Activated CD4-positive, alpha-beta memory T cell treated with anti-CD3 and anti-CD28 coated beads for 36 hours (primary cell): ENCODE measurements at regions not wholly inside any gene's neighbourhood (a gene's known extent, or its start where the extent isn't known, plus 50 kb on each side); places are given as distances from the start of the nearest gene placed in this dataset.

ENCODE experiments used
- CTCF ChIA-PET: fragments of 350-600 bp; sonication (Branson Sonifier 250); formaldehyde crosslinking; loops from one replicate; lab custom pipeline; 2021; ENCODE audit warnings: antibody characterized with exemption, inconsistent platforms; lab: Charles Lee
- POLR2A ChIA-PET: fragments of 350-600 bp; sonication (Branson Sonifier 250); formaldehyde crosslinking; loops from one replicate; lab custom pipeline; 2021; ENCODE audit warnings: antibody characterized with exemption; lab: Charles Lee
- DNase-seq: peaks from one replicate; pipeline ENCODE4 v3.0.0-alpha.2; 2020
- H3K27ac Mint-ChIP-seq: one replicate; pipeline ENCODE4 v1.8.0; 2021; ENCODE audit warnings: mixed read lengths
- H3K27me3 Mint-ChIP-seq: one replicate; pipeline ENCODE4 v1.8.0; 2021; ENCODE audit warnings: mixed read lengths
- H3K36me3 Mint-ChIP-seq: one replicate; pipeline ENCODE4 v1.8.0; 2021; ENCODE audit warnings: mixed read lengths
- H3K4me1 Mint-ChIP-seq: one replicate; pipeline ENCODE4 v1.8.0; 2021; ENCODE audit warnings: low read depth, mixed read lengths
- H3K4me3 Mint-ChIP-seq: one replicate; pipeline ENCODE4 v1.8.0; 2021; ENCODE audit warnings: mild to moderate bottlenecking, mixed read lengths
- H3K9me3 Mint-ChIP-seq: one replicate; pipeline ENCODE4 v1.8.0; 2021; ENCODE audit warnings: mixed read lengths
- intact Hi-C: fragments of 100-400 bp; cut with micrococcal nuclease; formaldehyde crosslinking; loops from one replicate; pipeline ENCODE4 v1.15.1; 2023

DNA sequence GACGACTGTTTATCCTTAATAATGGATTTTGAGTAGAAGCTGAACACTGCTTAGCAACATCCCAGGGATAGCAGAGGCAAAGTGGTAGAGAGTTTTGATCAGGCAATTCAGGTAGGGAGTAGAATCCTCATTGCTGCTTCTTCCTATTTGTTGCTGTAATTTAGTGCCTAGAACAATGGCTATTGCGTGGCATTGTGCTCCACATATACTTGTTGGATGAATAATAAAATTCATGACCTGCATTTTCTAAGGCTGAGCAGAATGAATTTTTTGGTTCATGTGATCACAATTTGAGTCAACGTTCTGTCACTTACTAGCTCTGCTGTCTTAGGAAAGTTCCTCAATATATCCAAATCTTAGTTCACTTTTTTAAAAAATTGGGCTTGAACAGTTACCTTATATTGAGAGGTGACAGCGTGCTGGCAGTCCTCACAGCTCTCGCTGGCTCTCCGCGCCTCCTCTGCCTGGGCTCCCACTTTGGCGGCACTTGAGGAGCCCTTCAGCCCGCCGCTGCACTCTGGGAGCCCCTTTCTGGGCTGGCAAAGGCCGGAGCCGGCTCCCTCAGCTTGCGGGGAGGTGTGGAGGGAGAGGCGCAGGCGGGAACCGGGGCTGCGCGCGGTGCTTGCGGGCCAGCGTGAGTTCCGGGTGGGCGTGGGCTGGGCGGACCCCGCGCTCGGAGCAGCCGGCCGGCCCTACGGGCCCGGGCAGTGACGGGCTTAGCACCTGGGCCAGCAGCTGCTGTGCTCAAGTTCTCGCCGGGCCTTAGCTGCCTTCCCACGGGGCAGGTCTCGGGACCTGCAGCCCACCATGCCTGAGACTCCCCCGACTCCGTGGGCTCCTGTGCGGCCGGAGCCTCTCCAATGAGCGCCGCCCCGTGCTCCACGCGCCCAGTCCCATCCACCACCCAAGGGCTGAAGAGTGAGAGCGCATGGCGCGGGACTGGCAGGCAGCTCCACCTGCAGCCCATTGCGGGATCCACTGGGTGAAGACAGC is 350.6 kb downstream of the ETS1 start:
- DNase-seq: no peak
- intact Hi-C loops: loop anchor here (10.0 kb wide), 1 partner anchor 132 kb away; no protein-coding TSS in a partner anchor
- H3K27me3 Mint-ChIP-seq: no peaks in the 10 kb centered on the region
- H3K4me3 Mint-ChIP-seq: no peak overlapping the region
- H3K36me3 Mint-ChIP-seq: no peaks in the 10 kb centered on the region
- POLR2A ChIA-PET: interaction anchor here (0.9 kb wide), 1 partner anchor 52 kb away, joined by 3 read pairs; no protein-coding TSS in a partner anchor
- CTCF ChIA-PET: interaction anchor here (1.1 to 2.2 kb wide), 2 partner anchors 9 to 64 kb away, joined by 3 to 8 read pairs; no protein-coding TSS in a partner anchor
- no peak overlapping the region for H3K27ac Mint-ChIP-seq
- H3K9me3 Mint-ChIP-seq: no peaks in the 10 kb centered on the region
- peaks cover 44% of the 10 kb centered on the region for H3K4me1 Mint-ChIP-seq

- intact Hi-C loops: loop anchor here (2.0 to 10.0 kb wide), 2 partner anchors 131 to 345 kb away; no protein-coding TSS in a partner anchor
- DNase-seq: no peak
- Mint-ChIP-seq H3K36me3 (no peaks in the 10 kb centered on the region), H3K4me3 (no peak overlapping the region), H3K27me3 (no peaks in the 10 kb centered on the region), H3K4me1 (peaks cover 49% of the 10 kb centered on the region), H3K9me3 (no peaks in the 10 kb centered on the region), H3K27ac (no peak overlapping the region)
- ChIA-PET CTCF (interaction anchor here (1.4 to 2.2 kb wide), 2 partner anchors 54 to 63 kb away, joined by 3 to 8 read pairs; no protein-coding TSS in a partner anchor), POLR2A (interaction anchor here (0.9 kb wide), 1 partner anchor 53 kb away, joined by 3 read pairs; no protein-coding TSS in a partner anchor)
Measured at GRCh38 chr11:128235958-128236357, 351.4 kb downstream of the ETS1 start.

- intact Hi-C loops: loop anchor here (2.0 to 10.0 kb wide), 2 partner anchors 131 to 345 kb away; no protein-coding TSS in a partner anchor
- H3K4me1 Mint-ChIP-seq: peaks cover 51% of the 10 kb centered on the region
- no peaks in the 10 kb centered on the region for H3K9me3 Mint-ChIP-seq
- no peaks in the 10 kb centered on the region for H3K27me3 Mint-ChIP-seq
- ChIA-PET POLR2A (no interaction called here), CTCF (interaction anchor here (0.8 to 1.4 kb wide), 2 partner anchors 55 to 595 kb away, joined by 3 read pairs; no protein-coding TSS in a partner anchor)
- H3K4me3 Mint-ChIP-seq: no peak overlapping the region
- DNase-seq: no peak
- no peaks in the 10 kb centered on the region for H3K36me3 Mint-ChIP-seq
- H3K27ac Mint-ChIP-seq: no peak overlapping the region
Measured at GRCh38 chr11:128235426-128235825, 351.9 kb downstream of the ETS1 start.

DNA sequence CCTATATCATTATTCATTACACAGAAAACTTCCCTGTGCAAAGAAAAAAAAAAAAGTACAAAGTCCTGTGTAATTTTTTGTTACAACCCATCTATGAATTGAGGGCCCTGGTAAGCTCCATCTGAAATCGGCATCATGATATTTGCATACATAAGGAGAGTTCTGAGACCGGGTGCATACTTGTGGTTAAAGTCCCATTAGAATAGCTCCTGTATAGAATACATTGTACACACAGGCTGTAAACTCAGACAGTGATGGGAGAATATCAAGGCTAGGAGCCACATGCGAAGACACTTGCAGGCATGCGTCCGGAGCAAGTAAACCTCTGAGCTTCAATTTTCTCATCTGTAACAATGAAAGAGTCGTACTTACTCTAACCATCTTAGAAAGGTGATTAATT is 353.2 kb downstream of the ETS1 start:
- no peaks in the 10 kb centered on the region for H3K27me3 Mint-ChIP-seq
- H3K9me3 Mint-ChIP-seq: no peaks in the 10 kb centered on the region
- no peak overlapping the region for H3K27ac Mint-ChIP-seq
- no peak for DNase-seq
- intact Hi-C loops: loop anchor here (2.0 to 10.0 kb wide), 3 partner anchors 129 to 1408 kb away; no protein-coding TSS in a partner anchor
- no peaks in the 10 kb centered on the region for H3K36me3 Mint-ChIP-seq
- ChIA-PET CTCF (interaction anchor here (0.7 to 2.2 kb wide), 6 partner anchors 39 to 597 kb away, joined by 3 to 6 read pairs (median 4); no protein-coding TSS in a partner anchor), POLR2A (interaction anchor here (0.6 kb wide), 1 partner anchor 195 kb away, joined by 3 read pairs; no protein-coding TSS in a partner anchor)
- H3K4me3 Mint-ChIP-seq: no peak overlapping the region
- peaks cover 55% of the 10 kb centered on the region for H3K4me1 Mint-ChIP-seq

GRCh38 chr11:128232588-128232987 is 354.8 kb downstream of the ETS1 start:
- ChIA-PET POLR2A (interaction anchor here (0.5 to 1.1 kb wide), 2 partner anchors 58 to 81 kb away, joined by 4 read pairs; no protein-coding TSS in a partner anchor), CTCF (interaction anchor here (0.6 to 2.2 kb wide), 5 partner anchors 37 to 598 kb away, joined by 3 to 6 read pairs (median 5); no protein-coding TSS in a partner anchor)
- Mint-ChIP-seq H3K4me3 (no peak overlapping the region), H3K36me3 (no peaks in the 10 kb centered on the region), H3K27me3 (no peaks in the 10 kb centered on the region), H3K9me3 (no peaks in the 10 kb centered on the region), H3K27ac (peak overlapping the region; percentile 69), H3K4me1 (peaks cover 52% of the 10 kb centered on the region)
- intact Hi-C loops: loop anchor here (1.0 to 10.0 kb wide), 11 partner anchors 37 to 1410 kb away; no protein-coding TSS in a partner anchor
- peak; percentile 85 for DNase-seq

- no peak for DNase-seq
- Mint-ChIP-seq H3K27ac (peak overlapping the region; percentile 69), H3K27me3 (no peaks in the 10 kb centered on the region), H3K4me1 (peaks cover 54% of the 10 kb centered on the region), H3K36me3 (no peaks in the 10 kb centered on the region), H3K9me3 (no peaks in the 10 kb centered on the region), H3K4me3 (no peak overlapping the region)
- POLR2A ChIA-PET: interaction anchor here (1.0 to 1.5 kb wide), 2 partner anchors 57 to 58 kb away, joined by 4 to 7 read pairs; no protein-coding TSS in a partner anchor
- CTCF ChIA-PET: interaction anchor here (1.2 to 1.5 kb wide), 2 partner anchors 57 to 525 kb away, joined by 4 read pairs; no protein-coding TSS in a partner anchor
- intact Hi-C loops: loop anchor here (1.0 to 10.0 kb wide), 12 partner anchors 7 to 1410 kb away; no protein-coding TSS in a partner anchor
Measured at GRCh38 chr11:128231845-128232410, 355.4 kb downstream of the ETS1 start.

- intact Hi-C loops: loop anchor here (1.0 to 5.0 kb wide), 4 partner anchors 11 to 100 kb away; no protein-coding TSS in a partner anchor
- POLR2A ChIA-PET: interaction anchor here (1.0 to 2.3 kb wide), 3 partner anchors 11 to 62 kb away, joined by 3 to 8 read pairs (median 5); no protein-coding TSS in a partner anchor
- Mint-ChIP-seq H3K36me3 (no peaks in the 10 kb centered on the region), H3K4me3 (no peak overlapping the region), H3K27ac (peak overlapping the region; percentile 31), H3K4me1 (peaks cover 57% of the 10 kb centered on the region), H3K27me3 (no peaks in the 10 kb centered on the region), H3K9me3 (no peaks in the 10 kb centered on the region)
- CTCF ChIA-PET: interaction anchor here (1.6 kb wide), 1 partner anchor 10 kb away, joined by 3 read pairs; no protein-coding TSS in a partner anchor
- DNase-seq: no peak
Measured at GRCh38 chr11:128227466-128227865, 359.9 kb downstream of the ETS1 start.

GRCh38 chr11:128226106-128226716 is 361.1 kb downstream of the ETS1 start:
- no peaks in the 10 kb centered on the region for H3K36me3 Mint-ChIP-seq
- H3K27ac Mint-ChIP-seq: peak overlapping the region; percentile 9
- H3K4me1 Mint-ChIP-seq: peaks cover 46% of the 10 kb centered on the region
- H3K4me3 Mint-ChIP-seq: no peak overlapping the region
- intact Hi-C loops: loop anchor here (5.0 kb wide), 1 partner anchor 101 kb away; no protein-coding TSS in a partner anchor
- POLR2A ChIA-PET: interaction anchor here (1.4 kb wide), 1 partner anchor 63 kb away, joined by 10 read pairs; no protein-coding TSS in a partner anchor
- peak; percentile 66 for DNase-seq
- H3K9me3 Mint-ChIP-seq: no peaks in the 10 kb centered on the region
- CTCF ChIA-PET: interaction anchor here (0.7 to 1.4 kb wide), 2 partner anchors 33 to 69 kb away, joined by 3 to 4 read pairs; no protein-coding TSS in a partner anchor
- no peaks in the 10 kb centered on the region for H3K27me3 Mint-ChIP-seq

DNA sequence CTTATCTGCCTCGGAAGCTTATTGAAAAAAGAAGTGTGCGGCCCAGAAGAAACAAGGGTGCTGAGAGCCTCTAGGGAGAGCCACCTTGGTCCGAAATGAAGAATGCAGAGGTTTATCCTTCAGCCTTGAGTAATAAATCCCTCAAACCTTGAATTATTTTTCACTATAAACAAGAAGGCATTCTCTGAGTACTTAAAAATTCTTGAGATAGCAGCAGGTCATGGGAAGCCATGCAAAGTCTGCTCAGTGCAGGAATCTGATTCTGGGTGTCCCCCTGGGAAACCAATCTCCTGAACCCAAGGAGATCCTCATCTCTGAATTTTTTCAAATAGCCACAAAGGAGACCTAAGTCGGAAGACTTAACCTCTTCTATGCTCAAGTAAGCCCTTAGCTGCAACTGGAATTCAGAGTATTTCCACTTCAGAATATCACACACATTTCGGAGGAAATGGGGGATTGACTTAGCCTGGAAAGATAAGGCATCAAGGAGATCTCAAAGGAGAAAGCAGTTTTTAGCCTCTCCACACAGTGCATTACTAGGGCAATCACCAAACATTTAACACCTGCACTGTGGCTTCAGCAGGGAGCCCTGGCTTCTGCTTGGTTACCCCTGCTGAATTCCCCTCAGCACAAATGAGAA is 365.0 kb downstream of the ETS1 start:
- CTCF ChIA-PET: no interaction called here

DNA sequence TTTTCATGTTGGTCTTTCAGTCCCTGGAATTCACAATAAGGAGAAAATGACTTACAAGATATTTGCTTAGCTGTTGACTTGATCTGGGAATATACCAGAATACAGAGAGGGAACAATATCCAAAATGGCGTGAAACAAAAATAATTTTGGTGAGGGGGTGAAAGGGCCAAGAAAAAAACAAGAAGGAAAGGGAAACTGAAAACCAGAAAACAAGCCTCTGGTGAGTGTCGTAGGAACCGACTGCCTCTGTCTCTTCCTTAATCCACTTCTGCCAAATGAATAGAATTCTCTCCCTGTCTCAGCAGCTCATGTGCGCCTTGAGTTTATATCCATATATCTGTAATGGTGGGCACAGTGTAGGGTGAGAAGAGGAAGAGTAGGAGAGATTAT is 367.6 kb downstream of the ETS1 start:
- Mint-ChIP-seq H3K27me3 (no peaks in the 10 kb centered on the region), H3K9me3 (no peaks in the 10 kb centered on the region), H3K4me3 (no peak overlapping the region), H3K27ac (no peak overlapping the region), H3K36me3 (no peaks in the 10 kb centered on the region), H3K4me1 (peaks cover 6% of the 10 kb centered on the region)
- DNase-seq: no peak
- POLR2A ChIA-PET: no interaction called here
- CTCF ChIA-PET: interaction anchor here (0.7 to 1.4 kb wide), 3 partner anchors 47 to 628 kb away, joined by 3 to 4 read pairs (median 3); no protein-coding TSS in a partner anchor
- intact Hi-C loops: no loop called here

More for the DNA sequence above, 365.0 kb downstream of the ETS1 start:
- no peaks in the 10 kb centered on the region for H3K9me3 Mint-ChIP-seq
- no peak for DNase-seq
- no peaks in the 10 kb centered on the region for H3K27me3 Mint-ChIP-seq
- no peak overlapping the region for H3K27ac Mint-ChIP-seq
- H3K4me3 Mint-ChIP-seq: no peak overlapping the region
- H3K4me1 Mint-ChIP-seq: peaks cover 21% of the 10 kb centered on the region
- H3K36me3 Mint-ChIP-seq: no peaks in the 10 kb centered on the region
- intact Hi-C loops: no loop called here
- POLR2A ChIA-PET: no interaction called here
